Daoy (cell line): ENCODE measurements at regions not wholly inside any gene's neighbourhood (a gene's known extent, or its start where the extent isn't known, plus 50 kb on each side); places are given as distances from the start of the nearest gene placed in this dataset.

Experiments used
- DNase-seq: peaks from one replicate; pipeline ENCODE4 v3.0.0-alpha.2; 2015; ENCODE audit warnings: low read depth

DNA sequence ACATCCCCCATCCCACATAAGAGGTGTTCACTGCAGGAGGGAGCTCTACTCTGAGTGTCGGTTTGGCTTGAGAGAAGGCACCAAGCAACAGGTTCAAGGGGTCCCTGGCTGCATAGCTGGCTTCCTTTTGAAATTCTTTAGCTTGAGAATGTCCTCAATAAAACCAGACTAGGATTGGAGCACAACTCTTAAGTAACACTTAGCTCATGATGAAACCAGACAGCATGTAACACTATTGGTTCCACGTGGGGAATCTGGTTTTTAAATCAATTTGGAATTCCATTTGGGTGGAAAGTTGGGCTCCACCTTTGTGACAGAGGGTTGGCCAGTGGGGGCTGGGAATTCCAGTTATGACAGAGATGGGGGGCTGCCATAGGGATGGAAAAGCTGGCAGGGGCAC, 281.2 kb downstream of the TLE3 start:
- DNase-seq: no peak

DNA sequence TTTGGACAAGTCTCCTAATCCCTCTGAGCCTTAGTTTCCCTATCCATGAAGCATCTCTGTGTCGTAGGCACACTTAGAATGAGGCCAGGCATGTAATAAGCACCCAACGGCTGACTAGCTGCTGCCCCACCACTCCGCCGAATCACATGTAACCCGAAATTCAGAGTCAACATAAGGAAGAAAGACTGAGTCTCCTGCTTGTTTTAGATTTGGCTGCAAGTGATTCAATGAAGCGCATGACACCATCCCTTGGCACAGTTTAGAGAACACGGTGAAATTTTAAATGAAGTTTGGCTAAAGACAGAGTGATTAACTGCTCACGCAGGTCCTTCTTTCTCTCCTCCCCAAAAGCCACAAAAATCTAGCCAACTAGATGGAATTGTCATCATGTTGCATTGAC, 279.2 kb downstream of the TLE3 start:
- no peak for DNase-seq

DNA sequence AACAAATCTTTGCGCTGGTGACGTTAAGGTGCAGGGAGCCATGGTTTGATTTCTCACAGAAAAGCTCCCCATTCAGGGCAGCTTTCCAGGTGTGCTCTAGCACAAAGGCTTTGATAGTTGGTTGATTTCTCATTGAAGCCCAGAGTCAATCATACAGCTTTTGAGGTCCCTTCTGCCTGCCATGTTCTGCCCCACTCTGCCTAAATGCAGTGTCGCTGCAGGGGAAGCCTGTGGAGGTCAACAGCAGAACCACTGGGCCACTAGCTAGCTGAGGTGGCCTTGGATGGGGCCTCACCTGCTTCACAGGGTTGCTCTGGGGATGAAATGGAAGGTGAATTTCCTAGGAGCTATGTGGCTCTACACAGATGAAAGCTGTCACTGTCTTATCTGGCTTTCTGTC, 278.3 kb downstream of the TLE3 start:
- DNase-seq: no peak

DNA sequence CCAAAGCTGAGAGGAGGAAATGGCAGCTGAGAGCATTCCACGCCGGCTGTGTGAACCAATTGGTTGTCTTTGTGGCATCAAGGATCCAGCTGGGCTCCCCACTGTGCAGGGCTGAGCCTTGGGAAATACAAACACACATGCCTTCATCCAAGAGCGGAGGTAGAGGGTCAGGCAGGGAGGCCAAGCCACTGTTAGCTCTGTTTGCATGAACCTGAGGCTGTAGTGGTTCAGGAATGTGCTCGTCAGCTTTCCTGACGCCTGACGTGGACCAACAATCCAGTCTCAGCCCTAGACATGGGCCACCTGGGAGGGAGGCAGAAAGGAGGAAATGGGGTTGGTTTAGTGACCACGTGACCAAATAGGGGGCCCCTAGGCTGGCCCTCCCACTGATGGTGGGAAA, 276.9 kb downstream of the TLE3 start:
- DNase-seq: no peak

DNA sequence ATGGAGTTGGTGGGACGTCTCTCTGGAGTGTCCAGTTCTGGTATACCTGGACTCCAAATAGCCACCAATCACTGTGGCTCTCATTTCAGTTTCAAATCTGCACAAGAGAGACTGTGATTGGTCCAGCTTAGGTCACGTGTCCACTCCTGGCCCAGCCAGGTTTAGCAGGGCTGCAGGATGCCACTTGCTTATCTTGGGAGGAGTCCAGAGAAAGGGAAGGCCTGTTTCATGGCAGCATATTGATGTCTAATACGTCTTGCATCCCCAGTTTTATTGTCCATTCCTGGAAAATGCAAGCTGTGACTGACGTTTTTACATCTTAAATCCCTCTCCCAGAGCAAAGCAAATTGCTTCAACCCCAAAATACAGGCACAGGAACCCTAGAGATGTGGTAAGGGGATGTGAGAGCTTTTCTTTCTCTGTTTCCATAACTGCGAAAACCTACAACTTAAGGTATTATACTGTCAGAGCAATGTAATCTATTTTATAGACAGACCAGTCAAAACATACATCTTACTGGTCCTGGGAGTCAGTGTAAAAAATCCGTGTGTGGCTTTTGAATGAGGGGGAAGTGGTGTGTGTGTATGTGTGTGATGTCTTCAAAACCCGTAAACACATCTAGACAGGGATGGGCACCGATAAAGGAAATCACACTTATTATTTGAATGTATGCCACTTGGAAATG, 274.4 kb downstream of the TLE3 start:
- DNase-seq: peak; percentile 43

DNA sequence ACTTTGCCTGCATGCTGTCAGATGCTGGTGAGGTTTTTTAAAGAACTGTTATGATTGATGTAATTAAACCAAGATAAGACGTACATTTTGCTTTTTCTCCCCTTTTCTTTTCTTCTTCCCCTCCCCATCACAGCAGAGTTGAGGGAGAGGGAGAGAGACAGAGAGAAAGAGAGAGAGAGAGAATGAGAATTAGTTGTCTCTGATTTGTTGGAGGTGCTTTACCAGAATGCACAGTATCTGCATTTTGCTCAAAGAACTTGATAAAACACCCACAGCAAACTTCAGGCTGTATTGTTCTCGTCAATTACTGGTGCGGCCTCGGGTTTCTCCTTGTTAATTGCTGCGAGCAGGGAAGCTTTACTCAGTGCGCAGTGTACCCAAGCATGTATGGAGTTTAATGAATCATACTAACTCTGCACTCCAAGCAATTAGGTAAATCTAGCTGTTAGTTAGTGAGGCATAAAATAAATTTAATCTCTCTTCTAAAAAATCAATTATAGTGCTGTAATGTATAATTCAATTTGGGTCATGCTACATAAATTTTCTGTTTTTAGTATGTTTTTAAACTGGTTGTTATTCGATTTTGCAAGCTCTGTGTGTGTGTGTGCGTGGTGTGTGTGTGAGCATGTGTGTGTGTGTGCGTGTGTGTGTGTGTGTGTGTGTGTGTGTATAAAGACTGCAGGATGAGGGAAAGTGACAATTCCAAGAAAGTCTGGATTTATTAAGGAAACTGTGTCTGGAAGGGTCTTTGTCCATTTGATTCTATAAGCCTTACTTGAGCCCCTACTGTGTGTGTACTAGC, 273.4 kb downstream of the TLE3 start:
- DNase-seq: no peak

DNA sequence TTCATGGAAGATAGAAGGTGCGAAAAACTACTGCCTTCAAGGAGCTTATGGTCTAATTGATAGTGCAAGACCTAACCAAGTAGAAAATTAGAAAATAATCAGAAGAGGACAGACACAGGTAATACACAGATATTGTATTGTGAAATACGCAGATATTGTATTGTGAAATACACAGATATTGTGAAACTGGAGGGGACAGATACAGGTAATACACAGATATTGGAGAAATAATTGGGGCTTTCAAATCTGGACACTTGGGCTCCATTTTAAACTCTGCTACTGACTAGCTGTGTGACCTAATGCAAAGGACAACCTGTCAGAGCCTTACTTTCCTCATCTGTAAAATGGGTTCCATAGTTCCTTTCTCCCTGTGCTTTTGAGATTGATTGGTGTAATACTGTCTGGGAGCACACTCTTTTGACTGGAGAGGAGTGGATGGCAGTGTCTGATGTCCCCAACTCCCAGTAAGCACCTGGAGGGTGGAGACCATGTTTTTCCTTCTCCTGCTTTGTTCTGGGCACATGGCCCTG, 272.8 kb downstream of the TLE3 start:
- no peak for DNase-seq

DNA sequence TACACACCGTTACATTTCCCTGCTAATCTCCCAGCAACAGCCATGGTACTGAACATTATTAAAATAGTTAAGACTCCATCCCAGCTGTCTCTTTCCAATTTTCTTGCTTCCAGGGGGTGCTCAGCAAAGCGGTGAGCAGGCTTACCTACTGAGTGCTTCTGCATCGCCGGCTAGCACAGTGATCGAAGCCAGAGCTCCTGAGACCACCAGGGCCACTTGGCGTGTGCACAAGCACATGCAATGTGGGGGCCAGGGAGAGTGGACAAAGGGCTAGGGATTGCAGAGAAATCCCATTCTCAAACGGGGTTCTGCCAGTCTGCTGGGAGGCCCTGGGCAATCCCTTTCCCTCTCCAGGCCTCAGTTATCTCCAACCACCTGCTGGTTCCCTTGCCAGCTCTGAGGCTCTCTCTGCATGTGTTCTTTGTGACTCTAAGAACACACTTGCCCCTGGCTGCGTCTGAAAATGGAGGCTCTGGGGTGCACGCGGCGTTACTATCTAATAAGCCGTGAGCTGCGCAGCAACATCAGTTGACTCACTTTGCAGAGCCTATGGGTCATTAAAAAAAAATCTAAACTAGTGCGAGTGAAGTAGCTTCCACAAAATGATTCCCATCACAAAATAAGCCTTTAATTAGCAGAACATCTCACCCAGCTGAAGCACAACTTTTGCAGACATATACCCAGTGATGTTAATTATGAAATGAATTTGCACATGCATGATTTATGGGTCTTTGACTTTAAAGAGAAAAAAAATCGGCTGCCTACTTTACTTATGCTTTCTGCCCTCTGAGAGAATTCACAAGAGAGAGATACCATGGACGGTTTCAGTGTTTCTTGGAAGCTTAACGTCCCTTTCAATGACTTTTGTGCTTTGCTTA, 271.5 kb downstream of the TLE3 start:
- DNase-seq: no peak

DNA sequence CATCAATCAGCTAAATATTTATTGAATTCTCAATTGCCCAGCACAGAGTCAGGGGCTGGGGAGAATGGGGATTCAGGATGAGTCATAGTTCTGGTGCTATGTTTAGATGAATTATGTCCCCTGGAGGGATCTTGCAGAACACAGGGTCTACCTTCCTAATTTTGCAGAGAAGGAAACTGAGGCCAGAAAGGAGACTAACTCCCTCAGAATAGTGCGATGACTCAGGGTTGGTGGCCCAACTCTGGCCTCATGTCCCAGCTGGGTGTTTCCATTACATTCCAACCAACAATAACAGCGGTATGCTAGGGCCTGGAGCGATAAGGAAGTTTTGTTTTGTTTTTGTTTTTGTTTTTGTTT, 270.9 kb downstream of the TLE3 start:
- no peak for DNase-seq

DNA sequence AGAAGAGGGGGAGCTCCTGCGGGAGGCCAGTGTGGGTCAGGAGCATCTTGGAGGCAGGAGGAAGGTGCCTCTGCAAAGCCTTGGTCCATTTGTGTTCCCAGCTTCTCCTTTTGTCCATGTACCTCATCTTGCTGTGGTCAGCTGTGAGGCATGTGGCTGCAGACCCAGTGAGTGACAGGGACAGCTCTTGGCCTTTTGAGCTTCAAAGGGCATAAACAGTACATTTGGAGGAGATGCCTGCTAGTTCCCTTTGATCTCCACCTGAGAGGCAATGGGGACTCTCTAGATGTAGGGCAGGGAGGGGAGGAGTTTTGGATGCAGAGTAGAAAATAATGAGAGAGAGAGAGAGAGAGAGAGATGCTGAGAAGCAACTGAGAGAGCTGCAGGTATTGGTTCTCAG, 270.0 kb downstream of the TLE3 start:
- DNase-seq: no peak

DNA sequence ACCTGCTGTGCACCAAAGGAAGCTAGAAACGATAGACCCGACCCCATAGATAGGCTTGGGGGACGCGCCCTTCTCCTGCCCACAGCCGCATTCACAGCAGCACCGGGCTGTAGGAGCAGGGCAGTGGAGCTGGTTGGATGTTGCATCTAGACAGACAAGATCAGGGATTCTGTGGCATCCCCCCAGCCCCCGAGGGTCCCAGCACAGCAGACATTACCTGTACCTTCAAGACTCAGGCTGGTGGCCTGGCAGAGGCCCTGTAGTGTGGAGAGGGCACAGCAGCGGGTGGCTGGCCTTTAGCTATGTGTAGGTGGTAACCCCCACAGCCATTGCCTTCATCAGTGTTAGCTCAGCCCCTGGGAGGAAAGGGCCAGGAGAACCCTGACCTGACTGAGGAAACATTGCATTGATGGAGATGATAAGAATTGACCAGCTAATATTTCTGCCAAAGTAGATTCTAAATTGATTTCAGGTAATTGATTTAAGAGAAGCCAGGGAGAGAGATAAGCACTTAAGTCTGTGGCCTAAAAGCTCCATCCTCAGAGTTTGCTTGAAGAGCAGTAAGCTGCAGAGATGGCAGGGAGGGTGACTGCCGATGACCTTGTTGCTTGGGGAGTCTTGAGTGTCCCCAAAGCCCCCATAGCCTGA, 269.4 kb downstream of the TLE3 start:
- DNase-seq: no peak

DNA sequence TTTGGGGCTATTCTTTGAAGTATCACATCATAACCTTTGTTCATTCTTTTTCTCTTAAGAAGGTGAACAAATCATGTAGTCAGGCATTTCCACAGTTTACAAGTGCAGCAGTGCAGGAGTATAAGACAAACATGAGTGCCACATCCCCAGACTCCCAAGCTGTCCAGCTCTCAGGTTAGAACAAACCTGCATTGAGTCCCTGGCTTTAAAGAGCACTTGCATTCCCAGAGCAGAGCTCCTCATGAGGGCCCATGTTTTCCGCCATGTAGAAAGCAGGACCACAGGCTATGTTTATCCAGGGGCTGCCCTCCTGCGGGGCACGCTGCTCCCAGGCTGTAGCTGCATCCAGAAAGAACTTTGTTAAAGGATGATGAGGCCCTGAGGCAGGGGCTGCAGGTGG, 267.7 kb downstream of the TLE3 start:
- DNase-seq: no peak

DNA sequence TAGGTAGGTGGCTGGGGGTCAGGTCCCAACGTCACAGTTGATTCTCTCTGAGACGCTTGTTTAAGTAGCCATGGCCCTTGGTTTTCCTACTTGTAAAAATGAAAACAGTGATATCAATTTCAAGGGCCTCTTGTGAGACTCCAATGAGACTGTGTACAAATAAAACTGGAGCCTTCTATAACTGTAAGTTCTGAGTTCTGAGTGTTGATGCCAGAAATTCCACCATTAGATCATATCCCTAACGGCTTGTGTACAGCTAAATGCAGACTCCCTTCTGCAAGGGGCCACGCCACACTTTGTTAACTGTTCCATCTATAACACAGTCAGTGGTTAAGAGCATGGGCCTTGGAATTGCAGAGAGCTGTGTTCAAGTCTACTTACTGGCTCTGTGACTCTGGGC, 267.3 kb downstream of the TLE3 start:
- DNase-seq: no peak

DNA sequence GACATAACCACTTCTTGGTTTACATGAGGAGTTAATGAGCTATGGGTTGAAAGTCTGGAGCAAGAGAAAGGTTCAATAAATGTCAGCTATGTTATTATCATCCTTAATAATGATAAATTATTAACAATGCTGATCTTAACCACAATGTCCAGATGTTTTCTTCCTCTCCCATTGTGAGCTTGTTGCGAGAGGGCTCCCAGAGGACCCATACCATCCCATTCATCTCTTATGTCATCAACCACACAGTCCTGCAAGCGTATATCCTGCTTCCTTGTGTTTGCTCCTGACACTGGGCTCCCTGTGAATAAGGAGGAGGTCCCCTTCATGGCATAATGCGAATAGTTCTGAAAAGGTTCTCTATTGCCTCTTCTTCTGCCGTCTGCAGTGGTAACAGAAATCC, 266.8 kb downstream of the TLE3 start:
- no peak for DNase-seq

DNA sequence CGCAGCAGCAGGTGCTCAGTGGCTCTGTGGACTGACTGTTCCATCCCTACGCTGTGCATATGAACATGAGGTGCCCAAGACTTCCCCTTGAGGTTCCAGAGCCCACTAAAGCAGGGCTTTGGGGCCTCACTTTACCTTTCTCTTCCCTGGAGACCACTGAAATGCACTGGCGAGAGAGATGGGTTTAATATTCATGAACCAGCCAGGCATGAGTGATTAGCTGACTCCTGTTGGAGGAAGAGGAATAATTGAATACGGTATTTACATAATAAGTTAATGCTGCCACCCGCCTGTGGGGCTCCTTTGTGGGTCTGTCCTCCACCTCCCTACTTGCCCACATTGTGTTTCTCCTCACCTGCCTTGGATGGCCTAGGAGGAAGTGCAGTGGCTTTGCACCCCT, 263.4 kb downstream of the TLE3 start:
- no peak for DNase-seq

DNA sequence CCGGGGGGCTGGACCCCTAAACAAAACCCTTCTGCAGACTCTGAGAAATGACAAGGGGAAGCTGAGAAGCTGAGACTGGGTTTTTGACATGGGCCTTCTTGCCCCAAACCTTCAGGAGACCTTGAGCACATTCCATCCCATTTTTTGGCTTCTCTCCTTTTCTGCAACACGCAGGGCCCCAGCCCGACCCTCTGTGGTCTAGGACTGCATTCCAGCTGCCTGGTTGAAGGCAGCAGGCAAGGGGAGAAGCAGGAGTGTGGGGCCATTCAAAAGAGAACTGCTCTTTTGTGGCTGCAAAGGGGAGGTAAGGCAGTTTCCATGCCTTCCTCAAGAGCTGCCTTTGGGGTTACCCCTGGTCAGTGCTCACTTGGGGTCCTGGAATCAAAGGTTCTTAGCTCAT, 263.0 kb downstream of the TLE3 start:
- DNase-seq: no peak

DNA sequence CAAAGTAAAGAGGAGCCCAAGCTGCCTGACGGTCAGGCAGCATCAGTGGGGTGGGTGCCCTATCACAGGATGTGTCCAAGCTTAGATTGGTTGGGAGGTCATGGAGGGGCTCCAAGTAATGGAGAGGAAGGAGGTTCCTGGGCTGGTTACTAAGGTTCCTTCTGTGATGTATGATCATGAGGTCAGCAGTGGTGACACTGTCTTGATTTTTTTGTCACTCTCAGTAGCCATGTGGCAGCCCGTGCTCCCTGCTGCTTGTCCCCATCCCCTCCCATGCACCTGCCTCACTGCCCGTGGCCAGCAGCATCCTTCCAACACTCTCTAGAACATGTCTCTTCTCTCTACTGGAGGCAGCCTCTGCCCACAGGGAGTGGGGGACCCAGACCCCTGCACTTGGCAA, 261.7 kb downstream of the TLE3 start:
- DNase-seq: no peak

DNA sequence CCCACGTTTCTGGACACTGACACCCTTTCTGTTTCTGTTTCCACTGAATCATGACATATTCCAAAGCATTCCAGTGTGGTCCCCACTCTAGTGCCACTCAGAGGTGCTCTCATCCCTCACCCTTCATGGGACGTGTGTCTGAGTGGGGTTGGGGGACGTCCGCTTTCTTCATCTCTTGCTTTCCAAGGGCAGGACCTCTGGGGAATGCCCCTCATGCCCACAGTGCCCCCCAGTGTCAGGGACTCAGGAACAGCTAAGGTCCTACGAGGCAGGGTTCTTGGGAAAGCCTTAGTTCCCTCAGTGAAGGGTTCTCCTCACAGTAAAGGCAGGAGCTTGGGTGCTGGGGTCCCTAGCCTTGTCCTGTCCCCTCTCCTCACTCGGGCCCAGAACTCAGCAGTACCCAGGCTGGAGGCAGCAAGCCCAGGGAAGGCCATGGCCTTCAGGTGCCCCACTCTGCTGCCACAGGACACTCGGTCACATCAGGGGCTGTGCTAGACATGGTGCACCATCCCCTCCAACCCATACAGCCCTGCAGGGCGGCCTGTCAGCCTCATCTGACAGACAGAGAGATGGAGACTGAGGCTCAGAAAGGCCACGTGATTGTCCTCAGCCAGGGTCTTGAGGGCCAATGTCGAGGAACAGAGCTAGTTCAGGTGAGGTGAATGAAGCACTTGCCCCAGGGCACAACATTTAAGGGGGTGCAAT, 261.0 kb downstream of the TLE3 start:
- DNase-seq: no peak

DNA sequence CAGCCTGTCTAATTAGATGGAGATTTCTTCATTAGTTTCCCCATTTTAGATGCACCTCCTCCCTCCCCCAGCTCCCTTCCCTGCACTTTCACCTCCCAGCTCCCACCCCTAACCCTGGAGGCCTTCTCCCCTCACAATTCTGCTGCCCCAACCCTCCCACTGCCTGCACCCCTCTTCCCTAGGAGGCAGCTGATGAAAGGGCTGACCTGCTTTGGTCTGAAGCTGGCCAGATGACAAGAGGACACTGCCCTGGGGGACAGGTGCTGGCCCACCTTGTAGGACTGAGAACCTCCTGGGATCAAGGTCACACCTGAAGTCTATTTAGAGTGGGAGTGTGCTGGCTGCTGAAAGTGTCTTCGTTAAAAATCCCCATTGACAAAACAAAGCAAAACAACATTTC, 259.4 kb downstream of the TLE3 start:
- no peak for DNase-seq

DNA sequence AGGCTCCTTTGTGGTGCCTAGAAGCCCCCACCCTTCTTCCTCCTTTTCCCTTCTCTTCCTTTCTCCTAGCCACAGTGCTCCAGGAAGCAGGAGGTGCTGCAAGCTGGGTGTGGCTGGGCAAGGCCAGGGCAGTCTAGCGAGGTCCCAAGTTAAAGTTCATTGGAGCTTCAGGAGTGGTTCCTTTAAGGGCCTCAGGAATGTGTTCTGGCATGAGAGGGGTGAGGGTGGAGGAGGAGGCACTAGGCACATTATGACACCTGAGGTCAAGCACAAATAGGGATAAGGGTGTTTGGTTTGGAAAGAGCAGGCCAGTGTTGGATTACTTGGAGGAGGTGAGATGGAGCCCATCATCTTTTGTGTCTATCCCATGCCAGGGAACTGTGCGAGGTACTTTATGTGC, 258.7 kb downstream of the TLE3 start:
- DNase-seq: no peak

DNA sequence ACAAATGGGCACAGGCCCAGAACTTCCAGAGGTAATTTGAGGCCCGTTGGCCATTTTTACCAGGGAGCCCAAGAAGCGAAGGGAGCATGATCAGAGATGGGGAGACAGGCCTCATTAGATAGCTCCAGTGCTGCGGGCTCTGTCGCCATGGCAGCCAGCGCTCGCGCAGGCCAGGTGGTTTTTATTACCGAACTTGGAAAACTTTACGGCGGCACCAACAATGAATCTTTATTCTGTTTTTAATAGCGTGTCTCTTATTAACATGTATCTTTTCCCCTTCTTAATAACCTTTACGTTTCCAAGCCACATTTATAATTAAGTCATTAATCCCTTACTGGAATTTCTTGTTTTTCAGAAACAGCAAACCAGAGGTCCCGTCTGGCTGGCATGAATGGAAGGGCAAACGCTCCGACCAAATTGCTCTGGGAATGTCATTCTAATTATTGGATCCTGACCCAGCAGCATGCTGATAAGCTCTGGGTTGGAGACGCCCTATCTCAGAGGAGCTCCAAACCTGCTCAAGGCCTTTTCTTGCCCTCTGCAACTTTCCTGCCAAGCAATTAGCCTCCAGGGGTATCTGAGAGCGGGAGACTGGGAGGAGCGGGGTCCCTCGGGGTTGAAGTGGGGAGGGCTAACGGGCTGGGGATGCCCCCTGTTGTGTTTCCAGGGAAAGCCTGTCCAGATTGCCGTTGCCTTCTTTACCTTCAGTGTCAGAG, 256.4 kb downstream of the TLE3 start:
- no peak for DNase-seq
